Tibial nerve (tissue), 4 donors: ENCODE measurements at regions not wholly inside any gene's neighbourhood (a gene's known extent, or its start where the extent isn't known, plus 50 kb on each side); places are given as distances from the start of the nearest gene placed in this dataset.

Source experiments
- EP300 ChIP-seq, 2 donors: sonication (generic); formaldehyde crosslinking; IDR thresholded peaks; one replicate each; pipeline ENCODE4 v1.6.1; 2017; ENCODE audit warnings: antibody characterized with exemption in 2 of 2, mild to moderate bottlenecking in 1 of 2
- POLR2A ChIP-seq, 2 donors: fragments of 450-650 bp; IDR thresholded peaks; one replicate each; pipeline ENCODE4 v1.6.1; 2017; ENCODE audit warnings: antibody characterized with exemption in 2 of 2, mild to moderate bottlenecking in 2 of 2, moderate library complexity in 2 of 2
- TF ChIP-seq, protein P1 (sequence below), 5 experiments: fragments of 200-600 bp in 3 of 5; fragments of 450-650 bp in 2 of 5; sonication (generic) in 3 of 5; IDR thresholded peaks; one replicate each; pipeline ENCODE4 v1.5.1; 2016 to 2019; ENCODE audit warnings: antibody characterized with exemption in 5 of 5, mild to moderate bottlenecking in 3 of 5, moderate library complexity in 2 of 5

DNA sequence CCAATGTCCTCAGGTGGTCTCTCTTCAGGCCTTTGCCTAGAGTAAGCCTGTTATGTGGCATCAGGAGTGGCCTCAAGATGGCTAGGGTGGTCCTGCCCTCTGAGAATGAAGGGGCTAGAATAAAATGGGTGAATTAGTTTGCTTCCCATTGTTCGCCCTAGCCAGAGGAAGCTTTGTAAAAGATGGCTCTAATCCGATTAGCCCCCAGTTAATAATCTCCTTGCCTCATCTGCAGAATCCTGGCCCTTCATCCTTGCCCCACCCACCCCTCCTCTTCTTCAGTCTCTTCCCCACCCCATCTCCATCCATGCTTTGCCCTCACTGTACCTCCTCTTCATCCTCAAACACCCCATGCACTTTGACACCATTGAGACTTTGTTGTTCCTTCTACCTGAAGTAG is 57.4 kb upstream of the LGALSL start:
- TF ChIP-seq POLR2A (IDR thresholded peaks at IDR 0.05) (no peak), EP300 (IDR thresholded peaks at IDR 0.05) (no peak)
- TF ChIP-seq, protein P1, sequence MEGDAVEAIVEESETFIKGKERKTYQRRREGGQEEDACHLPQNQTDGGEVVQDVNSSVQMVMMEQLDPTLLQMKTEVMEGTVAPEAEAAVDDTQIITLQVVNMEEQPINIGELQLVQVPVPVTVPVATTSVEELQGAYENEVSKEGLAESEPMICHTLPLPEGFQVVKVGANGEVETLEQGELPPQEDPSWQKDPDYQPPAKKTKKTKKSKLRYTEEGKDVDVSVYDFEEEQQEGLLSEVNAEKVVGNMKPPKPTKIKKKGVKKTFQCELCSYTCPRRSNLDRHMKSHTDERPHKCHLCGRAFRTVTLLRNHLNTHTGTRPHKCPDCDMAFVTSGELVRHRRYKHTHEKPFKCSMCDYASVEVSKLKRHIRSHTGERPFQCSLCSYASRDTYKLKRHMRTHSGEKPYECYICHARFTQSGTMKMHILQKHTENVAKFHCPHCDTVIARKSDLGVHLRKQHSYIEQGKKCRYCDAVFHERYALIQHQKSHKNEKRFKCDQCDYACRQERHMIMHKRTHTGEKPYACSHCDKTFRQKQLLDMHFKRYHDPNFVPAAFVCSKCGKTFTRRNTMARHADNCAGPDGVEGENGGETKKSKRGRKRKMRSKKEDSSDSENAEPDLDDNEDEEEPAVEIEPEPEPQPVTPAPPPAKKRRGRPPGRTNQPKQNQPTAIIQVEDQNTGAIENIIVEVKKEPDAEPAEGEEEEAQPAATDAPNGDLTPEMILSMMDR (IDR thresholded peaks at IDR 0.05) = no peak
